ENCODE measurements at regions not wholly inside any gene's neighbourhood (a gene's known extent, or its start where the extent isn't known, plus 50 kb on each side); places are given as distances from the start of the nearest gene placed in this dataset.

DNA sequence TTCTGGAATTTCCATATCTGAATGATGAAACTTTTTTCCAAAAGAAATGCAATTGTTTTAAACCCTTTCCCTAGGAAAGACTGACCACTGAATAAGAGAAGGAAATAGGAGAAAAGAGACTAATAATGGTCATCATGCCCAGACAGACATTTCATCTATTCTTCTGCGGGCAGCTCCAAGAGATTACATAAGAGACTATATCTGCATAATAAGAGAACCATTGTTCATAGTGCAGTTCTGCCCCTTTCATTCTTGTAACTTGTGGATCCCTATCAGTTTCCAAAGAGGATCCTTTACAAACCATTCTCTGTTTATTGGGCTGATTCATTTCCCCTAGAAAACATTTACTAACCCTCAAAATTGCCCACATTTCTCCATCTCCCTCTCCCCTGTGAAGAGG lies 197.8 kb downstream of the FSCB start:
- TF ChIP-seq, protein P1, sequence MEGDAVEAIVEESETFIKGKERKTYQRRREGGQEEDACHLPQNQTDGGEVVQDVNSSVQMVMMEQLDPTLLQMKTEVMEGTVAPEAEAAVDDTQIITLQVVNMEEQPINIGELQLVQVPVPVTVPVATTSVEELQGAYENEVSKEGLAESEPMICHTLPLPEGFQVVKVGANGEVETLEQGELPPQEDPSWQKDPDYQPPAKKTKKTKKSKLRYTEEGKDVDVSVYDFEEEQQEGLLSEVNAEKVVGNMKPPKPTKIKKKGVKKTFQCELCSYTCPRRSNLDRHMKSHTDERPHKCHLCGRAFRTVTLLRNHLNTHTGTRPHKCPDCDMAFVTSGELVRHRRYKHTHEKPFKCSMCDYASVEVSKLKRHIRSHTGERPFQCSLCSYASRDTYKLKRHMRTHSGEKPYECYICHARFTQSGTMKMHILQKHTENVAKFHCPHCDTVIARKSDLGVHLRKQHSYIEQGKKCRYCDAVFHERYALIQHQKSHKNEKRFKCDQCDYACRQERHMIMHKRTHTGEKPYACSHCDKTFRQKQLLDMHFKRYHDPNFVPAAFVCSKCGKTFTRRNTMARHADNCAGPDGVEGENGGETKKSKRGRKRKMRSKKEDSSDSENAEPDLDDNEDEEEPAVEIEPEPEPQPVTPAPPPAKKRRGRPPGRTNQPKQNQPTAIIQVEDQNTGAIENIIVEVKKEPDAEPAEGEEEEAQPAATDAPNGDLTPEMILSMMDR (IDR thresholded peaks at IDR 0.05; ENCODE audit: low read depth, low read length, poor library complexity, severe bottlenecking), result no peak
- no peak for TF ChIP-seq EZH2phosphoT487 (IDR thresholded peaks at IDR 0.05; ENCODE audit: borderline replicate concordance, low read length)
